SK-N-SH (cell line): ENCODE measurements at regions not wholly inside any gene's neighbourhood (a gene's known extent, or its start where the extent isn't known, plus 50 kb on each side); places are given as distances from the start of the nearest gene placed in this dataset.

Source experiments
- CTCF ChIA-PET: fragments of 300-600, 350-600 bp; formaldehyde crosslinking; extraction: SDS; loops from one replicate; lab custom pipeline; 2021; lab: Yijun Ruan, JAX
- POLR2A ChIA-PET: fragments of 350-600 bp; sonication (Branson Sonifier 250); formaldehyde crosslinking; extraction: SDS; loops from one replicate; lab custom pipeline; 2020; ENCODE audit warnings: antibody characterized with exemption, inconsistent platforms; lab: Yijun Ruan, JAX
- DNase-seq: peaks from one replicate; pipeline ENCODE4 v3.0.0; 2012
- H2AFZ ChIP-seq: fragments of 200-600 bp; sonication (generic); 2 replicates; pipeline ENCODE4 v1.8.1; 2016; ENCODE audit warnings: antibody characterized with exemption, mild to moderate bottlenecking, low read depth
- H3F3A ChIP-seq: fragments of 200-600 bp; sonication (generic); replicated peaks from 2 replicates; pipeline ENCODE3; 2016; ENCODE audit warnings: antibody characterized with exemption, mild to moderate bottlenecking; ENCODE audit not compliant: insufficient read depth
- H3K27ac ChIP-seq, 2 experiments: fragments of 200-500 bp in 1 of 2; fragments of 200-600 bp in 1 of 2; sonication (Bioruptor generic) in 1 of 2; sonication (generic), shearing (Covaris generic) in 1 of 2; 2 replicates each; pipeline versions ENCODE4 v1.5.1 to v1.6.1; 2014 to 2016; ENCODE audit warnings: low read depth in 2 of 2, inconsistent platforms in 1 of 2, low read length in 1 of 2, mild to moderate bottlenecking in 1 of 2, mixed read lengths in 1 of 2
- H3K27me3 ChIP-seq: fragments of 200-600 bp; sonication (generic), shearing (Covaris generic); 2 replicates; pipeline ENCODE4 v1.6.1; 2016; ENCODE audit warnings: mixed run types; ENCODE audit not compliant: insufficient read depth
- H3K36me3 ChIP-seq, 2 experiments: fragments of 200-500 bp in 1 of 2; fragments of 200-600 bp in 1 of 2; sonication (Bioruptor generic) in 1 of 2; sonication (generic) in 1 of 2; replicated peaks in 1 of 2; 2 replicates each; pipeline versions ENCODE3 to v1.5.1; 2014 to 2016; ENCODE audit warnings: low read length in 1 of 2, mild to moderate bottlenecking in 1 of 2; ENCODE audit not compliant: insufficient read depth in 2 of 2, control insufficient read depth in 1 of 2
- H3K4me1 ChIP-seq, 2 experiments: fragments of 200-500 bp in 1 of 2; fragments of 200-600 bp in 1 of 2; sonication (Bioruptor generic) in 1 of 2; sonication (generic), shearing (Covaris generic) in 1 of 2; 2 replicates each; pipeline versions ENCODE4 v1.5.1 to v1.6.1; 2014 to 2016; ENCODE audit warnings: low read depth in 1 of 2, low read length in 1 of 2, mixed run types in 1 of 2; ENCODE audit not compliant: insufficient read depth in 2 of 2, control insufficient read depth in 1 of 2
- H3K4me2 ChIP-seq: fragments of 200-600 bp; sonication (generic), shearing (Covaris generic); 2 replicates; pipeline ENCODE4 v1.6.1; 2017; ENCODE audit warnings: mixed run types
- H3K4me3 ChIP-seq, 2 experiments: fragments of 200-500 bp in 1 of 2; fragments of 200-600 bp in 1 of 2; sonication (Bioruptor generic) in 1 of 2; sonication (generic), shearing (Covaris generic) in 1 of 2; 2 replicates each; pipeline versions ENCODE4 v1.5.1 to v1.8.1; 2014 to 2016; ENCODE audit warnings: low read depth in 2 of 2, inconsistent platforms in 1 of 2, low read length in 1 of 2, mild to moderate bottlenecking in 1 of 2, mixed read lengths in 1 of 2, moderate library complexity in 1 of 2
- H3K79me2 ChIP-seq: fragments of 200-600 bp; sonication (generic); 2 replicates; pipeline ENCODE4 v1.8.1; 2017; ENCODE audit warnings: mild to moderate bottlenecking; ENCODE audit not compliant: insufficient read depth
- H3K9ac ChIP-seq: fragments of 200-600 bp; sonication (generic); 2 replicates; pipeline ENCODE4 v1.6.1; 2017; ENCODE audit warnings: mixed run types
- H3K9me2 ChIP-seq: fragments of 200-600 bp; sonication (generic); 2 replicates; pipeline ENCODE4 v1.6.1; 2017; ENCODE audit warnings: mixed run types
- H3K9me3 ChIP-seq: fragments of 200-600 bp; sonication (generic); 2 replicates; pipeline ENCODE4 v1.6.1; 2017; ENCODE audit warnings: mixed run types, mild to moderate bottlenecking, moderate library complexity
- H4K20me1 ChIP-seq: fragments of 200-600 bp; sonication (generic); 2 replicates; pipeline ENCODE4 v1.6.1; 2017; ENCODE audit warnings: mild to moderate bottlenecking, mixed run types; ENCODE audit not compliant: insufficient read depth
- CTCF ChIP-seq: fragments of 200-600 bp; sonication (generic); IDR thresholded peaks from 2 replicates; pipeline ENCODE4 v1.6.1; 2017; ENCODE audit warnings: antibody characterized with exemption, mild to moderate bottlenecking, moderate library complexity
- ELF1 ChIP-seq: IDR thresholded peaks from 2 replicates; pipeline ENCODE4 v1.4.0; 2012
- FOXM1 ChIP-seq: IDR thresholded peaks from 2 replicates; pipeline ENCODE4 v1.4.0; 2012; ENCODE audit warnings: low read depth, mild to moderate bottlenecking
- GATA2 ChIP-seq: sonication (generic); formaldehyde crosslinking; IDR thresholded peaks from 2 replicates; pipeline ENCODE4 v1.5.0; 2020; ENCODE audit warnings: mild to moderate bottlenecking, missing genetic modification reagents
- JUND ChIP-seq: IDR thresholded peaks from 2 replicates; pipeline ENCODE4 v1.4.0; 2012
- MAX ChIP-seq: IDR thresholded peaks from 2 replicates; pipeline ENCODE4 v1.4.0; 2012; ENCODE audit warnings: low read depth
- MEF2A ChIP-seq: IDR thresholded peaks from 2 replicates; pipeline ENCODE4 v1.4.0; 2012; ENCODE audit warnings: low read depth, borderline replicate concordance
- MXI1 ChIP-seq: IDR thresholded peaks from 2 replicates; pipeline ENCODE4 v1.6.1; 2012; ENCODE audit warnings: mild to moderate bottlenecking, low read depth, low read length, improper control_type of control experiment
- NFIC ChIP-seq: IDR thresholded peaks from 2 replicates; pipeline ENCODE4 v1.4.0; 2012; ENCODE audit warnings: borderline replicate concordance
- NRF1 ChIP-seq: IDR thresholded peaks from 2 replicates; pipeline ENCODE4 v1.6.1; 2012; ENCODE audit warnings: low read depth, mild to moderate bottlenecking, low read length
- POLR2AphosphoS5 ChIP-seq: IDR thresholded peaks from 2 replicates; pipeline ENCODE4 v1.6.1; 2012; ENCODE audit warnings: low read depth, low read length
- RAD21 ChIP-seq: IDR thresholded peaks from 2 replicates; pipeline ENCODE4 v1.6.1; 2012; ENCODE audit warnings: mild to moderate bottlenecking, low read length
- RCOR1 ChIP-seq: fragments of 150-350 bp; IDR thresholded peaks from 2 replicates; pipeline ENCODE4 v1.6.1; 2017; ENCODE audit warnings: antibody characterized with exemption, low read length
- RXRA ChIP-seq: IDR thresholded peaks from 2 replicates; pipeline ENCODE4 v1.4.0; 2012; ENCODE audit warnings: low read depth, mild to moderate bottlenecking, borderline replicate concordance
- SIN3A ChIP-seq: IDR thresholded peaks from 2 replicates; pipeline ENCODE4 v1.6.1; 2012; ENCODE audit warnings: low read depth, mild to moderate bottlenecking, low read length, moderate library complexity, borderline replicate concordance
- SMC3 ChIP-seq: IDR thresholded peaks from 2 replicates; pipeline ENCODE4 v1.6.1; 2012; ENCODE audit warnings: low read depth, low read length, improper control_type of control experiment
- TAF1 ChIP-seq: IDR thresholded peaks from 2 replicates; pipeline ENCODE4 v1.6.1; 2012; ENCODE audit warnings: low read depth, mild to moderate bottlenecking, low read length, moderate library complexity, borderline replicate concordance
- TEAD4 ChIP-seq: IDR thresholded peaks from 2 replicates; pipeline ENCODE4 v1.4.0; 2012; ENCODE audit warnings: mild to moderate bottlenecking, borderline replicate concordance; ENCODE audit not compliant: insufficient read depth
- YY1 ChIP-seq: IDR thresholded peaks from 2 replicates; pipeline ENCODE4 v1.4.0; 2012; ENCODE audit warnings: low read depth, mild to moderate bottlenecking
- ZBTB33 ChIP-seq: IDR thresholded peaks from 2 replicates; pipeline ENCODE4 v1.4.0; 2012; ENCODE audit warnings: low read depth, borderline replicate concordance
- WGBS: methylation state at CpG from one replicate; pipeline ENCODE4 v1.1.6; 2017; ENCODE audit warnings: low lambda C conversion rate; 5-methylcytosine and 5-hydroxymethylcytosine counted together

GRCh38 chr2:219997341-219997851, 370.0 kb downstream of the SLC4A3 start:
- Histone ChIP-seq H3K9me2 (no peaks in the 10 kb centered on the region), H3K4me2 (no peak overlapping the region), H3K79me2 (no peaks in the 10 kb centered on the region), H2AFZ (no peak overlapping the region), H3F3A (no peaks in the 10 kb centered on the region), H3K27ac (no peak overlapping the region), H3K4me3 (no peak overlapping the region), H3K9ac (no peak overlapping the region), H3K36me3 (no peaks in the 10 kb centered on the region), H3K4me1 (peaks cover 0 to 18% of the 10 kb centered on the region in 2 experiments; a peak in 2 of 4 replicates), H3K27me3 (peaks cover 14% of the 10 kb centered on the region), H4K20me1 (no peaks in the 10 kb centered on the region), H3K9me3 (no peaks in the 10 kb centered on the region)
- CTCF ChIA-PET = no interaction called here
- DNase-seq = peak; percentile 2
- WGBS = 65% methylated on average over 10 of the region's 13 CpGs
- POLR2A ChIA-PET = no interaction called here
- TF ChIP-seq POLR2AphosphoS5 (no peak), CTCF (peak; percentile 57), JUND (no peak), SMC3 (peak; percentile 44; the same call in 1 of the 2 replicates), GATA2 (CRISPR knock-in tag) (no peak), RAD21 (peak; percentile 67)

- Histone ChIP-seq H3K9ac (no peak overlapping the region), H3F3A (no peaks in the 10 kb centered on the region), H3K9me3 (no peaks in the 10 kb centered on the region), H3K27me3 (peaks cover 7% of the 10 kb centered on the region; the same call in 1 of the 2 replicates), H3K4me1 (peaks cover 0 to 19% of the 10 kb centered on the region in 2 experiments; a peak in 2 of 4 replicates), H3K79me2 (no peaks in the 10 kb centered on the region), H3K36me3 (no peaks in the 10 kb centered on the region), H3K4me3 (no peak overlapping the region), H3K27ac (no peak overlapping the region), H2AFZ (no peak overlapping the region), H4K20me1 (no peaks in the 10 kb centered on the region)
- 76% methylated on average over 3 of the region's 3 CpGs for WGBS
- POLR2A ChIA-PET = no interaction called here
- DNase-seq = no peak
- CTCF ChIA-PET = no interaction called here
- no peak for TF ChIP-seq POLR2AphosphoS5
- TF ChIP-seq TEAD4 = no peak
- no peak for TF ChIP-seq NFIC
- no peak for TF ChIP-seq RAD21
- no peak for TF ChIP-seq TAF1
- TF ChIP-seq ZBTB33 = no peak
- TF ChIP-seq FOXM1 = no peak
- no peak for TF ChIP-seq MXI1
- TF ChIP-seq RXRA = no peak
- TF ChIP-seq SMC3 = no peak
- TF ChIP-seq NRF1 = no peak
- no peak for TF ChIP-seq SIN3A
- TF ChIP-seq MEF2A = no peak
- TF ChIP-seq MAX = no peak
- TF ChIP-seq GATA2 (CRISPR knock-in tag) = no peak
- TF ChIP-seq YY1 = no peak
- TF ChIP-seq ELF1 = no peak
- TF ChIP-seq RCOR1 = no peak
- TF ChIP-seq, all 33 proteins: peak for 0
- Histone ChIP-seq H3K9me2 (no peaks in the 10 kb centered on the region), H3K4me2 (no peak overlapping the region)
Observed at GRCh38 chr2:219998107-219998506, 370.7 kb downstream of the SLC4A3 start.
